DOHH2 (cell line): ENCODE measurements at regions not wholly inside any gene's neighbourhood (a gene's known extent, or its start where the extent isn't known, plus 50 kb on each side); places are given as distances from the start of the nearest gene placed in this dataset.
"Not testable (repeated sequence)": the region's sequence is repeated elsewhere in the genome, so short reads cannot be mapped to it uniquely, and the experiment has no call there.

Experiments used
- H3F3A ChIP-seq: fragments of 200-600 bp; sonication (generic), shearing (Covaris generic); 2 replicates; pipeline ENCODE4 v1.6.0; 2016; ENCODE audit warnings: antibody characterized with exemption, mild to moderate bottlenecking; ENCODE audit not compliant: control insufficient read depth, insufficient read depth
- H3K27ac ChIP-seq: fragments of 200-600 bp; sonication (generic); 2 replicates; pipeline ENCODE4 v1.5.1; 2014; ENCODE audit warnings: low read depth, mild to moderate bottlenecking, low read length, moderate library complexity
- H3K27me3 ChIP-seq: fragments of 200-600 bp; sonication (generic); 2 replicates; pipeline ENCODE4 v1.6.1; 2014; ENCODE audit warnings: mild to moderate bottlenecking, low read length, mixed read lengths; ENCODE audit not compliant: control insufficient read depth
- H3K36me3 ChIP-seq: fragments of 200-600 bp; sonication (generic); 2 replicates; pipeline ENCODE4 v1.6.1; 2014; ENCODE audit warnings: mild to moderate bottlenecking, low read length, moderate library complexity, mixed read lengths; ENCODE audit not compliant: control insufficient read depth
- H3K4me1 ChIP-seq: fragments of 200-600 bp; sonication (generic); 2 replicates; pipeline ENCODE4 v1.6.1; 2014; ENCODE audit warnings: mild to moderate bottlenecking, low read length, mixed read lengths; ENCODE audit not compliant: control insufficient read depth
- H3K4me2 ChIP-seq: fragments of 200-600 bp; sonication (generic); 2 replicates; pipeline ENCODE4 v1.6.0; 2014; ENCODE audit warnings: mild to moderate bottlenecking, low read length, moderate library complexity
- H3K4me3 ChIP-seq: fragments of 200-600 bp; sonication (generic); 2 replicates; pipeline ENCODE4 v1.5.1; 2014; ENCODE audit warnings: mild to moderate bottlenecking, low read length, mixed read lengths
- H3K79me2 ChIP-seq: fragments of 200-600 bp; sonication (generic); 2 replicates; pipeline ENCODE4 v1.6.1; 2014; ENCODE audit warnings: mild to moderate bottlenecking, low read length, mixed read lengths; ENCODE audit not compliant: control insufficient read depth
- H3K9me2 ChIP-seq: fragments of 200-600 bp; sonication (generic); replicated peaks from 2 replicates; pipeline ENCODE4 v1.6.1; 2014; ENCODE audit warnings: mild to moderate bottlenecking, low read length, mixed read lengths; ENCODE audit not compliant: control insufficient read depth
- H3K9me3 ChIP-seq: fragments of 200-600 bp; sonication (generic); 2 replicates; pipeline ENCODE4 v1.6.1; 2014; ENCODE audit warnings: antibody characterized with exemption, low read length, mixed read lengths; ENCODE audit not compliant: control insufficient read depth, insufficient read depth
- H4K20me1 ChIP-seq: fragments of 200-600 bp; sonication (generic); 2 replicates; pipeline ENCODE4 v1.6.0; 2014; ENCODE audit warnings: low read depth, mild to moderate bottlenecking, antibody characterized with exemption, low read length, moderate library complexity; ENCODE audit not compliant: control insufficient read depth, insufficient read depth
- CTCF ChIP-seq: fragments of 200-600 bp; sonication (generic); IDR thresholded peaks from one replicate; pipeline ENCODE4 v1.5.1; 2014; ENCODE audit warnings: antibody characterized with exemption, mild to moderate bottlenecking, low read depth, low read length; ENCODE audit not compliant: poor library complexity, severe bottlenecking
- EZH2phosphoT487 ChIP-seq: fragments of 200-600 bp; sonication (generic); IDR thresholded peaks from 2 replicates; pipeline ENCODE4 v1.6.1; 2017; ENCODE audit warnings: borderline replicate concordance, mild to moderate bottlenecking, antibody characterized with exemption, low read length, moderate library complexity, mixed read lengths

GRCh38 chr1:173269490-173270230 lies 62.5 kb upstream of the TNFSF4 start:
- Histone ChIP-seq H3K9me3 (no peaks in the 10 kb centered on the region), H3K4me3 (no peak overlapping the region), H3K9me2 (no peaks in the 10 kb centered on the region), H4K20me1 (no peaks in the 10 kb centered on the region), H3K79me2 (no peaks in the 10 kb centered on the region), H3K27me3 (no peaks in the 10 kb centered on the region), H3F3A (no peaks in the 10 kb centered on the region), H3K27ac (no peak overlapping the region), H3K36me3 (no peaks in the 10 kb centered on the region), H3K4me2 (no peak overlapping the region), H3K4me1 (peaks cover 31% of the 10 kb centered on the region)
- TF ChIP-seq EZH2phosphoT487 (no peak), CTCF (no peak)

GRCh38 chr1:173270243-173270642 lies 63.1 kb upstream of the TNFSF4 start:
- no peaks in the 10 kb centered on the region for H4K20me1 ChIP-seq
- H3F3A ChIP-seq, result no peaks in the 10 kb centered on the region
- H3K4me3 ChIP-seq, result no peak overlapping the region
- no peaks in the 10 kb centered on the region for H3K36me3 ChIP-seq
- no peaks in the 10 kb centered on the region for H3K9me2 ChIP-seq
- H3K27ac ChIP-seq, result no peak overlapping the region
- no peak overlapping the region for H3K4me2 ChIP-seq
- H3K27me3 ChIP-seq, result no peaks in the 10 kb centered on the region
- no peaks in the 10 kb centered on the region for H3K79me2 ChIP-seq
- H3K4me1 ChIP-seq, result peaks cover 29% of the 10 kb centered on the region
- TF ChIP-seq CTCF (no peak), EZH2phosphoT487 (no peak)
- H3K9me3 ChIP-seq, result no peaks in the 10 kb centered on the region

- not testable (repeated sequence) for H3K9me2 ChIP-seq, H3F3A ChIP-seq, H3K4me2 ChIP-seq, H3K9me3 ChIP-seq, H3K36me3 ChIP-seq, H3K27me3 ChIP-seq, H3K4me3 ChIP-seq, H3K79me2 ChIP-seq, H3K27ac ChIP-seq, H4K20me1 ChIP-seq
- H3K4me1 ChIP-seq, result peaks cover 22% of the 10 kb centered on the region
Observed at GRCh38 chr1:173271021-173271420, 63.9 kb upstream of the TNFSF4 start.

- Histone ChIP-seq H3K27me3 (no peaks in the 10 kb centered on the region), H3K9me2 (no peaks in the 10 kb centered on the region), H3K79me2 (no peaks in the 10 kb centered on the region), H3K4me1 (no peaks in the 10 kb centered on the region), H4K20me1 (no peaks in the 10 kb centered on the region), H3F3A (no peaks in the 10 kb centered on the region), H3K27ac (no peak overlapping the region), H3K4me2 (no peak overlapping the region), H3K36me3 (no peaks in the 10 kb centered on the region), H3K9me3 (no peaks in the 10 kb centered on the region), H3K4me3 (no peak overlapping the region)
- TF ChIP-seq CTCF (no peak), EZH2phosphoT487 (no peak)
Observed at GRCh38 chr1:173275496-173275895, 68.4 kb upstream of the TNFSF4 start.
